K562 (cell line): ENCODE measurements at regions not wholly inside any gene's neighbourhood (a gene's known extent, or its start where the extent isn't known, plus 50 kb on each side); places are given as distances from the start of the nearest gene placed in this dataset.
"Not testable (repeated sequence)": the region's sequence is repeated elsewhere in the genome, so short reads cannot be mapped to it uniquely, and the experiment has no call there.

Experiments
- ATAC-seq: fragments of 200-7000 bp; cut with Tn5 transposase; 3 replicates; pipeline ENCODE4 v1.9.1; 2020; ENCODE audit warnings: moderate library complexity
- BruUV-seq: library from RNA; stranded (reverse); fragments of 400-500 nt; replicated peaks from 2 replicates; lab custom pipeline; 2021; lab: Mats Ljungman, UMichigan
- CTCF ChIA-PET: fragments of 300-600 bp; formaldehyde crosslinking; extraction: SDS; loops from one replicate; lab custom pipeline; 2021; ENCODE audit warnings: low intra/inter-chr PET ratio; lab: Yijun Ruan, JAX
- POLR2A ChIA-PET: fragments of 300-600, 350-650 bp; sonication (Branson Sonifier 250); formaldehyde crosslinking; extraction: SDS; loops from one replicate; lab custom pipeline; 2021; ENCODE audit warnings: antibody characterized with exemption, inconsistent platforms; lab: Yijun Ruan, JAX
- DNase-seq, 4 experiments: peaks; one replicate each; pipeline versions ENCODE4 v3.0.0 to v3.0.0-alpha.2; 2011 to 2018; ENCODE audit warnings: low spot score in 3 of 4, mixed read lengths in 3 of 4; ENCODE audit errors: extremely low read depth in 1 of 4
- FAIRE-seq: peaks from 2 replicates; lab custom pipeline; 2011; peaks lifted over from hg19 to GRCh38; lab: Jason Lieb, UNC
- H2AFZ ChIP-seq: 2 replicates; pipeline ENCODE4 v1.6.0; 2011; ENCODE audit warnings: low read depth, low read length, control low read depth, inconsistent platforms
- H3K27ac ChIP-seq: fragments of 200-600 bp; 3 replicates; pipeline ENCODE4 v1.8.0; 2011; ENCODE audit warnings: low read depth, mild to moderate bottlenecking, control low read depth, inconsistent platforms, low read length, moderate library complexity, mixed read lengths; ENCODE audit errors: extremely low read depth
- H3K27me3 ChIP-seq, 2 experiments: fragments of 300-600 bp in 1 of 2; 2 replicates in 1 of 2; 3 replicates in 1 of 2; pipeline versions ENCODE4 v1.6.0 to v1.8.0; 2011; ENCODE audit warnings: inconsistent platforms in 2 of 2, low read length in 2 of 2, mild to moderate bottlenecking in 1 of 2, mixed read lengths in 1 of 2, moderate library complexity in 1 of 2; ENCODE audit not compliant: control insufficient read depth in 2 of 2, insufficient read depth in 2 of 2
- H3K36me3 ChIP-seq: fragments of 300-600 bp; 3 replicates; pipeline ENCODE4 v1.8.0; 2011; ENCODE audit warnings: mild to moderate bottlenecking, low read length, inconsistent platforms; ENCODE audit not compliant: control insufficient read depth, insufficient read depth
- H3K4me1 ChIP-seq, 2 experiments: fragments of 200-600 bp in 1 of 2; replicated peaks in 1 of 2; 2 replicates in 1 of 2; 3 replicates in 1 of 2; pipeline versions ENCODE4 v1.5.1 to v1.8.0; 2011; ENCODE audit warnings: inconsistent platforms in 2 of 2, low read length in 2 of 2, mild to moderate bottlenecking in 1 of 2, mixed read lengths in 1 of 2, moderate library complexity in 1 of 2; ENCODE audit not compliant: control insufficient read depth in 2 of 2, insufficient read depth in 2 of 2
- H3K4me2 ChIP-seq: 2 replicates; pipeline ENCODE4 v1.6.1; 2011; ENCODE audit warnings: low read length, control low read depth, inconsistent platforms, mixed read lengths; ENCODE audit not compliant: insufficient read depth
- H3K4me3 ChIP-seq: fragments of 200-600 bp; sonication (generic), shearing (Covaris generic); 2 replicates; pipeline ENCODE4 v1.5.1; 2016; ENCODE audit warnings: control low read depth, inconsistent platforms
- H3K79me2 ChIP-seq: fragments of 200-600 bp; 3 replicates; pipeline ENCODE4 v1.8.0; 2011; ENCODE audit warnings: low read length, inconsistent platforms; ENCODE audit not compliant: control insufficient read depth, insufficient read depth
- H3K9ac ChIP-seq, 2 experiments: 2 replicates each; pipeline versions ENCODE4 v1.6.0 to v1.6.1; 2011; ENCODE audit warnings: low read depth in 2 of 2, low read length in 2 of 2, control low read depth in 1 of 2, inconsistent platforms in 1 of 2, mild to moderate bottlenecking in 1 of 2, mixed read lengths in 1 of 2; ENCODE audit not compliant: insufficient read depth in 1 of 2
- H3K9me1 ChIP-seq: one replicate; pipeline ENCODE4 v1.6.0; 2011; ENCODE audit warnings: inconsistent platforms, mild to moderate bottlenecking, low read length, moderate library complexity; ENCODE audit not compliant: control insufficient read depth, insufficient read depth
- H3K9me3 ChIP-seq: replicated peaks from 2 replicates; pipeline ENCODE4 v1.5.1; 2011; ENCODE audit warnings: low read depth, low read length, inconsistent platforms; ENCODE audit not compliant: control insufficient read depth, insufficient read depth
- H4K20me1 ChIP-seq: replicated peaks from 2 replicates; pipeline ENCODE4 v1.6.1; 2011; ENCODE audit warnings: low read length, inconsistent platforms, mixed read lengths; ENCODE audit not compliant: control insufficient read depth, insufficient read depth
- WGBS: fragments of 100-300 bp; shearing (Covaris generic); methylation state at CpG from one replicate; pipeline ENCODE4 v1.1.6; 2016; ENCODE audit warnings: low coverage, mixed read lengths; ENCODE audit not compliant: insufficient coverage; ENCODE audit errors: missing lambda C conversion rate; 5-methylcytosine and 5-hydroxymethylcytosine counted together
- in situ Hi-C: fragments of 300-500 bp; cut with MboI; formaldehyde crosslinking; loops from 4 replicates; pipeline ENCODE4 v1.15.0; 2018; ENCODE audit warnings: inconsistent platforms, mixed read lengths
- intact Hi-C: fragments of 100-400 bp; cut with micrococcal nuclease; formaldehyde crosslinking; loops from 2 replicates; pipeline ENCODE4 v1.14.2; 2022

DNA sequence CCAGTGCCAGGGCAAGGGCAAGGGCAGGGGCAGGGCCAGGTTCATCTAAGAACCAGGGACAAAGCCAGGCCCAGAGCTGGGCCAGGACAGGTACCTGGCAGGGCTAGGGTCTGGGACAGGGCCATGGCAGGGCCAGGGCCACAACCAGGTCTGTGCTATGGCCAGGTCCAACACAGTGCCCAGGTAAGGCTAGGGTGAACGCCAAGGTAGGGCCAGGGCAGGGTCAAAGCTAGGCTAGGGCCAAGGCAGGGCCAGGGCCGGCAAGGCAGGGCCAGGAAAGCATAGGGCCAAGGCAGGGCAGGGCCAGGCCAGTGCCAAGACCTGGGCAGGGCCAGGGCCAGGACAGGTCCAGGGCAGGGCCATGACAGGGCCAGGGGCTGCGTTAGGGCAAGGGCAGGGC is 398.7 kb downstream of the GOLGA6L6 start:
- not testable (repeated sequence) for BruUV-seq

DNA sequence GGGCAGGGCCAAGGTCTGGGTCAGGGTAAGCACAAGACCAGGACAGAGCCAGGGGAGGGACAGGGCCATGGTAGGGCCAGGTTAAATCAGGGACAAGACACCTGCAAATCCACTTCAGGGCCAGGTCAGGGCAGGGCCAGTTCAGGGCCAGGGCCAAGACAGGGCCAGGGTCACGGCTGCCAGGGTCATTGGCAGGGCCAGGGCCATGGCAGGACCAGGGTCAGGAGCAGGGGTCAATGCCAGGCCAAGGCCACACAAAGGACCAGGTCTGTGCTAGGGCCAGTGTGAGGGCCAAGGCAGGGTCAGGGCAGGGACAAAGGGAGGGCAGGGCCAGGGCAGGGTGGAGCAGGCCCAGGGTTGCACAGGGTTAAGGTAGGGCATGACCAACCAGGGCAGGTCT is 399.2 kb downstream of the GOLGA6L6 start:
- WGBS = 0% methylated on average over 1 of the region's 1 CpG
- BruUV-seq, H3K9me3 ChIP-seq, H3K27ac ChIP-seq, POLR2A ChIA-PET, H2AFZ ChIP-seq, H3K79me2 ChIP-seq, H3K4me3 ChIP-seq, H3K27me3 ChIP-seq, DNase-seq, in situ Hi-C loops, H3K4me2 ChIP-seq, H4K20me1 ChIP-seq, H3K36me3 ChIP-seq, FAIRE-seq, intact Hi-C loops, H3K9me1 ChIP-seq, CTCF ChIA-PET, ATAC-seq, H3K4me1 ChIP-seq, H3K9ac ChIP-seq: not testable (repeated sequence)

More for the DNA sequence above, 398.7 kb downstream of the GOLGA6L6 start:
- POLR2A ChIA-PET, H2AFZ ChIP-seq, CTCF ChIA-PET, H4K20me1 ChIP-seq, ATAC-seq, FAIRE-seq, H3K9ac ChIP-seq, H3K4me3 ChIP-seq, H3K36me3 ChIP-seq, H3K27me3 ChIP-seq, in situ Hi-C loops, H3K79me2 ChIP-seq, intact Hi-C loops, DNase-seq, H3K9me1 ChIP-seq, H3K4me2 ChIP-seq, H3K4me1 ChIP-seq, H3K9me3 ChIP-seq, H3K27ac ChIP-seq: not testable (repeated sequence)
- WGBS = no CpG with 5 or more reads among the region's 3 CpGs

DNA sequence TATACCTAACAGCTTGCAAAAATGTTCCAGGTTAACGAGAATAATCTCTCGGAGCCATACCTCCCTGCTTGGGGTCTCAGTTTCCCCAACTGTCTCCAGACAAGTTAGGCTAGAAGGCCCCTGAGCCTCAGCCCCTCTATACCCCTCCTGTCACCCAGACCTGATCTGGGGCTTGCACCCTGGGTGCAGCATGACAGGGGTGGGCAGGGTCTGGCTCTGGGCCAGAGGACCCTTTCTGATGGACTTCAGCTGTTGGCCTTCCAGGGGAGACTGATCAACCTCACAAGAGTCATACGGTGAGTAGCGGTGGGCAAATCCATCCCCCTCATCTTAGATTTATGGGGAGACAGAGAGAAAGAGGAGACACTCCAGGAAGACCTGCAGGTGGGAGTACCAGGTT is 416.9 kb downstream of the GOLGA6L6 start:
- intact Hi-C loops, CTCF ChIA-PET, H2AFZ ChIP-seq, H4K20me1 ChIP-seq, H3K9me1 ChIP-seq, DNase-seq, H3K4me3 ChIP-seq, FAIRE-seq, H3K4me1 ChIP-seq, H3K9ac ChIP-seq, H3K36me3 ChIP-seq, H3K79me2 ChIP-seq, in situ Hi-C loops, H3K27me3 ChIP-seq, H3K9me3 ChIP-seq, POLR2A ChIA-PET, ATAC-seq, H3K4me2 ChIP-seq, H3K27ac ChIP-seq, BruUV-seq: not testable (repeated sequence)
- 0% methylated on average over 2 of the region's 4 CpGs for WGBS
